ENCODE measurements at regions not wholly inside any gene's neighbourhood (a gene's known extent, or its start where the extent isn't known, plus 50 kb on each side); places are given as distances from the start of the nearest gene placed in this dataset.
"Not testable (repeated sequence)": the region's sequence is repeated elsewhere in the genome, so short reads cannot be mapped to it uniquely, and the experiment has no call there.

DNA sequence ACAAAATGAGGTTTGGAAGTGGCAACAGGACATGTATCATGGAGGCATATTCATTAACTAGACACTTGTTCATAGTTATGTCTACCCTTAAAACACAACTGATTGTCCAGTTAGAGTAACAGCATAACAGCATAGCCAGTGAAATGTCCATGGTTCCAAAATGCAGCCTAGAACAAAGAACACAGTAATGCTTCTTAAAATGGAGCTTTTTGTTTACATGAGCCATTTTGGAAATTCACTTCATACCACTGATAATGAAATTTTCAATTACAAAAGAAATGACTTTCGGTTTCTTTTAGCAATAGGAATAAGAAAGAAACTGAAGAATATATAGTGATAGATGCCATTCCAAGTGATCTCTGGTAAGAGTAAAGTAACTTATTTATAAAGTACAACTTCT, 111.1 kb upstream of the DST start:
- no peak for DNase-seq (ENCODE audit: low read depth in 4 of 4, low spot score in 3 of 4)

DNA sequence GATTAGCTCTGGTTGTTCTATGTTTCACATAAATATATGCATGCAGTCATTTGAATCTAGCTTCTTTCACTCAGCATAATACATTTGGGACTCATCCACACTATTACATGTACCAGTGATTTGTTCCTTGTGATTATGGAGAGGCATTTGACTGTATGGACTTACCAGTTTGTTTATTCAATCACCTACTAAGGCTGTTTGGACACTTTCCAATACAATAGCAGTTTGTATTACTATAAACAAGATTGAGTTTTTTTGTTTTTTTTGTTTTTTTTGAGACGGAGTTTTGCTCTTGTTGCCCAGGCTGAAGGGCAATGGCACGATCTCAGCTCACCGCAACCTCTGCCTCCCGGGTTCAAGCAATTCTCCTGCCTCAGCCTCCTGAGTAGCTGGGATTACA, 109.8 kb upstream of the DST start:
- DNase-seq (ENCODE audit: low read depth in 4 of 4, low spot score in 3 of 4): no peak

DNA sequence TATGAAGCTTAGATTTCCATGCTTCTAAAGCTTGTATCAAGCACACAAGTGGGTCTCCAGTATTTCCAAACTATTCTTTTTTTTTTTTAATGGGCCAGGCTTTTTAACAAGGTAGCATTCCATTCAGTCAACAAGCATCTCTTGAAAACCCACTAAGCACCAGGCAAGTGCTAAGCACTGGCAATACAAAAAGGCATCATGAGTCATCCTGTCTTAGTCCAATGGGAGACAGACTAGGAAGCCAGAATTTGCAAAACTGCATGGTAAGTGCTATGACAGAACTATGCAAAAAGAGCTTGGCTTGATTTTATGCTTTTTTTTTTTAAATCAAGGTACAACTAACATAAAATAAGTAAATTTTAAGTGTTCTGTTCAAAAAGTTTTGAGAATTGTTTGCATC, 109.3 kb upstream of the DST start:
- DNase-seq (ENCODE audit: low read depth in 4 of 4, low spot score in 3 of 4): no peak

DNA sequence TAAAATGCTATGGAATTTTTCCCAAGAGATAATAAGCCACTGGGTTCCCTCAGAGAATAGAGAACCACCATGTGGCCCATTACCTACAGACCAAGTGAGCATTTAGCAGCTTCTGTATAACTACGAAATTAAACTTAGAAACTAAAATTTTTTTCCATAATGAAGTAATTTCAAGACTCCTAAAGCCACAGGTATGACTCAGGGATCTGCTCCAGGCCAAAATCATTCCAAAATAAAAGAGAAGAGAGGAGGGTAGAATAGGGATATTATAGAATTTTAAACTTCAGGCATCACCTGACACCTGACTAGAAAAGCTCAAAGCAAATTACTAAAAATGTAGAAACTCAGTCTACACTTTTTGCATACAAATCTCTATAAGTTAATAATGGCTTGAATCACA, 108.9 kb upstream of the DST start:
- DNase-seq (ENCODE audit: low read depth in 4 of 4, low spot score in 3 of 4): no peak

DNA sequence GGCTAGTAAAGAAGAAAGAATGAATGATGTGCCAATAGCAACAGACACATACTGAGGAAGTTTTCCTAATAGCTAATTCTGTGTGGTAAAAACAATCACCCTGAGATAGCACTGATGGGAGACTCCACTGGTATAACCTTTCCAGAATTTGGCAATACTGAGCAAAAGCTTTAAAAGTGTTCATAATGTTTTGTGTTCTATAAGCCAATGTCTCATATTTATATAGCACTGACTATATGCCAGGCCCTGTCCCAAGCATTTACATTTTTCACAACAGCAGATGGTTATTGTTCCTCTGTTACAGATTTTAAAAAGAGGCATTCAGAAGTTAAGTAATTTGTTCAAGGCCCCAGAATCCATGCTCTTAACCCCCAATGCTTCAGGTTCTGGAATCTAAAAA, 108.0 kb upstream of the DST start:
- DNase-seq (ENCODE audit: low read depth in 4 of 4, low spot score in 3 of 4): no peak

DNA sequence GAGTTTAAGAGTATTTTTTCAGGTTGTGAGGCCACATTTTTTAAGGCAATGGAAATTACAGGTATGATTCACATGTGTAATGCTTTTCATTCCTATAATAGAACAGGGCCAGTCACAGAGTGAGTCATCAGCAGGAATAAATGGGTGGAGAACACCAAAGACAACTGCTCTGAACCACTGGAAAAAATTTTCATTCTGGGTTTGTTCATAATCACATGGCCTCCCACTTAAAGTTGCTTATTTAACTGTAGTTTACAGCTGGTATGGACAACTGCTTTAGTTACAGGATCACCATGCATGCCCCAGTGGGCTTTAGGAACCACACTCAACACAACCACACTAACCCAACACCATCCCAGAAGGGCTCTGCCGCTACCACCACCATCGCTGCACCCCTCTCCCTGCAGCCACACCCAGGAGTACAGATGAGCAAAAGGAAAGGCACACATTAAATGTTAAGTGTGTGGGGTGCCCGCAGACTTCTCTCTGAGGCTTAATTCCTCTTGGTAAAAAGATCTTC, 107.0 kb upstream of the DST start:
- no peak for DNase-seq (ENCODE audit: low read depth in 4 of 4, low spot score in 3 of 4)

DNA sequence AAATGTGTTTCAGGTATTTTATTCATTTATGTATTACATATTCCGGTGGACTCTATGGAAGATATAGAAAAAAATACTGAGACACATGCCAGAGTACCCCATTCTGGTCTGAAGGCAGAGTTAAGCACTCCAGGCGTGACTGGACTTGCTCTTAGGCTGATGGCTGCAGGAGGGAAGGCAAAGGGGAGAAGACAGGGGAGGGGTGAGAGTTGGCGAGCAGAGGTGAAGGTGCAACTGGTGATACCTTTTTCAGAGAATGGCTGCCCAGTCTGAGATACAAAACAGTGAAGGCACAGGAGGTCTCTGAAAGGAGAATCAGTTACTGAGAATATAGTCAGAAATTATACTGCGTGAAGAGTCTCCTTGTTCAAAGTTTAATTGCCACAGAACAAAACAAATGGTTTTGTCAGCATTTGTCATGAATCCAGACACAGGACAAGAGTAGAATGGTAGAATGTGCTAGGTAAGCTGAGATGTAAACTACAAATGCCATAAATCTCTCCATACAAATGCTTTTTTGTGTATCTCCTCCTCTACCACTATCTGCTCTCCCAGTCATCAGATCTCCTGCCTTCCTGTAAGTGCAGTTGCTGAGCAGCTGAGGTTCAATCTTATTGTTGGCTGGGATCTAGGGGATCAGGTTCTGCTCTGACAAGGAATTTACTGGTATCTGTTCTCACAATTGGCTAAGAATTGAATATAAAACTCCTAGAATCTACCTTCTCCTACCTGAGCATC, 104.2 kb upstream of the DST start:
- DNase-seq (ENCODE audit: low read depth in 4 of 4, low spot score in 3 of 4): no peak

DNA sequence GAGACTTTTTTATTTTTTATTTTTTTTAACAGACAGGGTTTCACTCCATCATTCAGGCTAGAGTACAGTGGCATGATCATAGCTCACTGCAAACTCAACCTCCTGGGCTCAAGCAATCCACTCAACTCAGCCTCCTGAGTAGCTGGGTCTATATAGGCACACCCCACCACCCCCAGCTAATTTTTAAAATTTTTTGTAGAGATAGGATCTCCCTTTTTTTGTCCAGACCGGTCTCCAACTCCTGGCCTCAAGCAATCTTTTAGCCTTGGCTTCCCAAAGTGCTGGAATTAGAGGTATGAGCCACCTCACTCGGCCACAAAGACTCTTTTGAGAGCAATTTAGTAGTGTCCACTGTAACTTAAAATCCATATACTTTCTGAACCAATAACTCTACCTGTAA, 103.3 kb upstream of the DST start:
- no peak for DNase-seq (ENCODE audit: low read depth in 4 of 4, low spot score in 3 of 4)

DNA sequence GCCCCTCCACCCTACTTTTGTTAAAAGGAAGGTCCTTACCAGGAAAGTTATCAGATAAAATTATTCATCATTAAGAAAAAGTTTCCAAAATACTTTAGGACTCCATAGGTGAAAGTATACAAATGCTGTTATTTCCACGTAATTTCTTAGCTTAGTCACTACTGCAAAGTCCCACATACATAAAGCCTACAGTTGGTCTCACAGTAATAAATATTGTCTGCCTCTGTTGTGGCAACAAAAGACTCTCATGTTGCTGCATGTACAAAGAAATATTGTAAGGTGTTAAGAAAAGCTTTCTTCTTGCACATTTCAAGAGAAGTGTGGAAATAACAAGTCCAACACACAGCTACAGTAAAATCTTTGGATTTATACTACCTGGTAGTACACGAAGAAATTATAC, 102.4 kb upstream of the DST start:
- DNase-seq (ENCODE audit: low read depth in 4 of 4, low spot score in 3 of 4): no peak

DNA sequence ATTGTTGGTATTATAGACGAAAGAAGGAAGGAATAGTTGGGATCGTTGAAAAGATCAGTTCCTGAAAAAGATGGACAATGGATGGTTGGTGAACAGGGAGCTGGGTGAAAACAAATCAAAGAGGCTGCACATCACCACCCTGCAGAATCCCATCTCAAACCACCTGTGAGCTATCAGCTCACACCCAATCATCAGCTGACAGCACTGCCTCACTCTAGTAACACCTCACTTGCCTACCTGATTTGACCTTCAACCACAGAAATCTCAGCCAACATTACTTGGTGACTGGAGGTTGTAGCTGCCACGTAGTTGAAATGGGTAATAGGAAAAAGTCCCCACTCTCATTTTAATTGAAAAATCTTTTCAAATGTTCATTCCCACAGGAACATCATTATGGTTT, 101.8 kb upstream of the DST start:
- no peak for DNase-seq (ENCODE audit: low read depth in 4 of 4, low spot score in 3 of 4)

DNA sequence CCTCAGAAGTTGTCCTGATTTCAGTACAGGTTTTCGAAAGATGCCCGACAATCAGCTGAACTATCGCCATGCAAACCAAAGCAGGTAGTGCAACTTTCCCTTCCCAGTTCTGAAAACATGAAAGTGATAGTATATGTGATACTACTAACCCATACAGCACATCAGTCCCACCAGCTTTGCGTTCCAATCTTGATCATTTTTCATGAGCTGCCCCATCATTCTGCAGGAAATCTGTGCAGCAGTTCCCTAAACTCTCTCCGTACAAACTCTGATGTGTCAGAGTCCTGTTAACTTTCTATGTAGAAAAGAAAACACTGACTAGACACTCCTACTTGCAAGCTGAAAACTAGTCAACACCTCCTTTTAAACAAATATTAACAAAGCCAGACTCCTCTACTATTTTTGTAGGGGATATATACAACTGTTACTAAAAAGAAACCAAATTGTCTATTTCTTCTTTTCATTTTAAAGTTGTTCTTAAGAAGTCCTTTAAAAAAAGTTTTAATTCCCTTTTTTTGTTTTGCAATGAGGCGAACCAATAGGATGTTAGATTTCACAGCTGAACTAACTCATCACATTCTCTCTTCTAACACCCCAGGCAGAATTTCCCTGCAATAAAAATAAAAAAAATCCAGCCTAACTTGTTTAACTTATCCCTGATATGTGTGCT, 99.6 kb upstream of the DST start:
- no peak for DNase-seq (ENCODE audit: low read depth in 4 of 4, low spot score in 3 of 4)

DNA sequence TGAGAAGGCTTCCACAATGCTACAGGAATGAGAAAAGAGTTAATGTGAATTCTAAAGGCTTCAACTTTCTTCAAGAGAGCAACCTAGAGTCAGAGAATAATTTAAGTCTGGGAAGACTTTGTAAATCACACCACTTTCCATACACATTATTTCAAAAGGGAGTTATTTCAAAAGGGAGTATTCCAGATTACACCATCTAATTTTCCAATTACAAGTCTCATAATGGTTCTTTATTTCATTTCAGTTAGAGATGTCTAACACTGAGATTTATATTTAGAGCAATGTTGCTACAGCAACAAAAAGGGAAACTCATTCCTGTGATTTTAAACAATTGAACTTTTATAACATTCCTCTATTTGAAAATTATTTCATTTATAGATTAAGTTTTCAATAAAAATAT, 98.8 kb upstream of the DST start:
- no peak for DNase-seq (ENCODE audit: low read depth in 4 of 4, low spot score in 3 of 4)

DNA sequence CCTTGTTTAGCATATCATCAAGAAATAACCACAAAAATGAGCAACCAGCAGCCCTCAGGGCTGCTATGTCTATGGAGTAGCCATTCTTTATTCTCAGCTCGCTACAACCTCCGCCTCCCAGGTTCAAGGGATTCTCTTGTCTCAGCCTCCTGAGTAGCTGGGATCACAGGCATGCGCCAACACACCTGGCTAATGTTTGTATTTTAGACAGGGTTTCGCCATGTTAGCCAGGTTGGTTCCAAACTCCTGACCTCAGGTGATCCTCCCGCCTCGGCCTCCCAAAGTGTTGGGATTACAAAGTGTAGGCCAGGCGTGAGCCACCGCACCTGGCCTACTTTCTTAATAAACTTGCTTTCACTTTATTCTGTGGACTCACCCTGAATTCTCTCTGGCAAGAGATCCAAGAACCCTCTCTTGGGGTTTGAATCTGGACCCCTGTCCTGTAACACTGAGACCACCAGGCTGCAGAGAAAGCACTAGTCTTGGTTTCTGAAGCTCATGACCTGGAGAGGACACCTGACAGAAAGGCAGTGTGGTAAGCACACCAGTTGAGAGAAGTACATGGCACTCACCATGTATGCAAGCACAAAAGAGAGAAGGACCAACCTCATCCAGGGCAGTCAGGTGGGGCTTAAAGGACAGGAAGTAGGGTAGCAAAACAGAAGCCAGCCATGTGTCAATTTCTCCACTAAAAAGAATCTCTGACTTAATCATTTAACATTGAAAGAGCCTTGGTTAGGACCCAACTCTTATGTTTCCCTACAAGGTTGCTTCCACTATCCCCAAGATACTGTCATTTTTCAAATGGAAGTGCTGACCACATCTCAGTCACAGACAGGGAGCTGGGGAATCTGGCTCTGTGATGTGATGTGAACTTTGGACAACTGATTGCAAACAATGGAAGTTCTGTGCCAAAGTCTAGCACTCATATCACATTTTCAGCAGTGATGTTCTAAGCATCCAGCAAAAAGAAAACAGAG, 97.4 kb upstream of the DST start:
- DNase-seq (ENCODE audit: low read depth in 4 of 4, low spot score in 3 of 4): no peak

DNA sequence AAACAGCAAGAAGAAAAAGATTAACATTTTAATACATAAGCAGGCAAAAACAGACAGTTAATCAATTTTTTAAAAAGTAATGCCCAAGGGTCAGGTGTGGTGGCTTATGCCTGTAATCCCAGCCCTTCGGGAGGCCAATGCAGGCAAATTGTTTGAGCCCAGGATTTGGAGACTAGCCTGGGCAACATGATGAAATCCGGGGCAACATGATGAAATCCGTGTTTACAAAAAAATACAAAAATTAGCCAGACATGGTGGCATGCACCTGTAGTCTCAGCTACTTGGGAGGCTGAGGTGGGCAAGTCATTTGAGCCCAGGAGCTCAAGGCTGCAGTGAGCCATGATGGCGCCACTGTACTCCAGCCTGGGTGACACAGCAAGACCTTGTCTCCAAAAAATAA, 94.1 kb upstream of the DST start:
- DNase-seq (ENCODE audit: low read depth in 4 of 4, low spot score in 3 of 4): no peak

DNA sequence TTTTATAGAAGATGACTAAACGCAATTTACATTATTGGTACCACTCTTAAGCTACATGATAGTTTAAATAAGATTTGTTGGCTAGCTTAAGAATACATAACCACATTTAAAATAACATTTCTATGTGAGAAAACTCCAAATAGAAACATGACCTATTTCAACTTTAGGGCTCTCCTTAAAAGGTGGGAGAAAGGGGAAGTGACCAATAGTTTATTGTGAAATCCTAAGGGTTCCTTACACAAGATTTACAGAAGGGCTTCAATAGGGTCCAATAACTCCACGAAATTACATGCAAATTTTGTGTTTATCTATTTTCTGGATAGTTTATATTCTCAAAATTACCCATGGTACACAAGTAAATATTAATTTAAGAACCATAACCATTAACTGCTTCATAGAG, 91.6 kb upstream of the DST start:
- DNase-seq (ENCODE audit: low read depth in 4 of 4, low spot score in 3 of 4): no peak

DNA sequence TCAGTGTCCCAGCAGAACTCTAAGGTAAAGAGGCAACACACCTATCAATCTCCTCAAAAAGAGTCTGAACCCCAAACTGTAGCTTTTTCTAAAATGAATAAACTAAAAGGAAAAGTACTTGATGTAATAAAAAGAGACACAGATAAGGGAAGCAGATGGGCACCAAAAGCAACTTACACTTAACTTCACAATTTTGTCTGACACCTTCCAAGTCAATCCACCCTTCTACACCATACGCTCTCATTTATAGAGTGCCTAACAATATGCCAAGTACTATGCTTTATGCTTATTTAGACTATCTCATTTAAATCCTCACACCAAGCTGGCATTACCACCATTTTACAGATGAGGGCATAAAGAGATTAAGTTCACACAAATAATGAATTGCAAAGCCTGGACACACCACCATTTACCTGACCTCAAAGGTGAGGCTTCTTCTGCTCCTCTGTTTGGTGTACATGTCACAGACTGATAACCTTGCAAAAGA, 90.6 kb upstream of the DST start:
- DNase-seq (ENCODE audit: low read depth in 4 of 4, low spot score in 3 of 4): no peak

DNA sequence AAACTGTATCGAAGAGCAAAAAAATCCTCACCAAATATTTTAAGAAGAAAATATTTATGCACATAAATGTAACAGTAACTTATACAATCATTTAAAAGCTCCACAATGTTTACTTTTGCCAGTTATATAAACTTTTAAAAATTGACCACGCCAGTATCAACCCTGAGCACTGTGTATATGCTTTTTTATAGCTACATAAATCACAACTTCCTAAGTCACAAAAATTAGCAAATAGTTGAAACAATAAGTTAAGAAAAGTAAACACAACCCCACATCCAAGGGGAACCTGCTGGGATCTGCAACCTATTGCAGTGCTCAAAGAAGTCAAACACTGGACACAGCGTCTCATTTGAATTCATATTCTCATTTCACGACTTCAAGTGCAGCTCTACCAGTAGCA, 89.8 kb upstream of the DST start:
- DNase-seq (ENCODE audit: low read depth in 4 of 4, low spot score in 3 of 4): no peak

DNA sequence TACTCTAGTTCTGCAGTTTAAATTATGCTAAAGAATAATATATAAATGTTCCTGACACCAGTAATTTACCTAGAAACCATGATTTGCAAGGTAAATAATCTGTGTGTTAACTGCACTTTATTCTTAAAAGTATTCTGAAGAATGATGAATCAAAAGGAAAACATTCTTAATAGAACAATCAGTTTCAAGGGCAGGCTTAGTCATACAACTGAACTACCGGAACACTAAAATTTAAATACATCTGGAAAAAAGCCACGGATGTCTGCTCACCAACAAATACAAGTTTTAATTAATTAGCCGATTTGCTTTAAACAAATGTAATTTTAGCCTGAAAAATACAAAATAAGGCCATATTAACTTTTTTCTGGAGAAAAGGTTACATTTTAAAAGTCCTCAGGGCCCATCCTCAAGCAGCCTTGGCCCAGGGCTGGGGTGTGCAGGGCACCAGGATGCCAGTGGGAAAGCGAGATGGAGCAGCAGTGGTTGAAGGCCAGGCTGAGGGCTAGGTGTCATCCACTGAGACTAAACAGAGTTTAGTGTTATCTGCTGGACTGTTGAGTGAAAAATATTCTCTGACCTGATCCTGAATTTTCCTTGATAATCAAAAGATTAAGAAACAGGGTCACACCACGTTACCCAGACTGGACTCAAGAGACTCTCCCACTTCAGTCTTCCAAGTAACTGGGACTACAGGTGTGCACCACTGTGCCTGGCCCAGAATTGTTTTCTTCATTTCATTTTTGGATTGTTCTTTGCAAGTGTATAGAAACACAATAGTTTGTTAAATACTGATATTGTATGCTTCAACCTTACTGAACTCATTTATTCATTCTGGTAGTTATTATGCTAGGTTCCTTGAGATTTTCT, 88.2 kb upstream of the DST start:
- no peak for DNase-seq (ENCODE audit: low read depth in 4 of 4, low spot score in 3 of 4)

DNA sequence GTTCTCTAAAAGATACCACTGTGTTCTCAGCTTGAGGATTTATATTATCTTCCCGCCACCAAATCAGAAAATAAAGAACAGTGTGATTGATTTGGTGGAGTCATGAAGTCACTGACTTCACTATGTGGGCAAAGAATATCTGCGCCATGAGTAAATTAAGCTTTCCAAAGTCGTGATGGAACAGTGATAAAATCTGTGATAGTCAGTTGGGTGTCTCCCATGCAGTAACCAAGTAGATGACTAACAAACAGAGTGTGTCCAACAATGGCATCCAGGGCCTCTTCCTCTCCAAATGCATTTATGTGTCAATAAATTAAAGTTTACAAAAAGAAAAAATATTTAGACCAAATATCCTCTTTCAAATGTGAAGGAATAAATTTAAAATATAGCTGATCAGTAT, 87.0 kb upstream of the DST start:
- DNase-seq (ENCODE audit: low read depth in 4 of 4, low spot score in 3 of 4): no peak

DNA sequence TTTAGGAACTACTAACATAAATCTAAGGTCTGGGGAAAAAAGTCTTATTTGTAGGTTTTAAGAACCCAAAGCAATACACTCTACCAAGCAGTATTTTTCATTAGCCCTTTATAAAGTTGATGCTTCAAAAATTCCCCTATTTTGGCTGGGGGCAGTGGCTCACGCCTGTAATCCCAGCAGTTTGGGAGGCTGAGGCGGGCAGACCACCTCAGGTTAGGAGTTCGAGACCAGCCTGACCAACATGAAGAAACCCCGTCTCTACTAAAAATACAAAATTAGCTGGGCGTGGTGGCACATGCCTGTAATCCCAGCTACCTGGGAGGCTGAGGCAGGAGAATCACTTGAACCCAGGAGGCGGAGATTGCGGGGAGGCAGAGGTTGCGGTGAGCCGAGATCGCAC, 86.5 kb upstream of the DST start:
- DNase-seq (ENCODE audit: low read depth in 4 of 4, low spot score in 3 of 4): not testable (repeated sequence)

Data from right renal pelvis (tissue), 4 donors.